ENCODE measurements at regions not wholly inside any gene's neighbourhood (a gene's known extent, or its start where the extent isn't known, plus 50 kb on each side); places are given as distances from the start of the nearest gene placed in this dataset.

DNA sequence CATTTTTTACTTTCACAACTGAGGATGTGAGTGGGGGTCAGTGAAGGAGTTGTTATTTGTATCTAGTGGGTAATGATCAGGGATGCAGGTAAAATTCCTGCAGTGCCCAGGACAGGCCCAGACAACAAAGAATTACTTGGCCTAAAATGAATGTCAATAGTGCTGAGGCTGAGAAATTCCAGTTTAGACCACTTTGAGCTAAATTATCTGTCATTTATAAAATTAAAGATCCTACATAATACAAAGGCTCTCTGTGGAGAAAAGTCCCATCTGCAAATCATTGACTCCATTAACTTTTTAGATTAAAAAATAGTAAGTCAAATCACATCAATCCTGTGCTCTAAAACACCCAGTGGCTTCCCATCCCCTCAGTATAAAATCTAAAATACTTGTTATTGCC is 130.7 kb upstream of the COL11A1 start:
- TF ChIP-seq, protein P1, sequence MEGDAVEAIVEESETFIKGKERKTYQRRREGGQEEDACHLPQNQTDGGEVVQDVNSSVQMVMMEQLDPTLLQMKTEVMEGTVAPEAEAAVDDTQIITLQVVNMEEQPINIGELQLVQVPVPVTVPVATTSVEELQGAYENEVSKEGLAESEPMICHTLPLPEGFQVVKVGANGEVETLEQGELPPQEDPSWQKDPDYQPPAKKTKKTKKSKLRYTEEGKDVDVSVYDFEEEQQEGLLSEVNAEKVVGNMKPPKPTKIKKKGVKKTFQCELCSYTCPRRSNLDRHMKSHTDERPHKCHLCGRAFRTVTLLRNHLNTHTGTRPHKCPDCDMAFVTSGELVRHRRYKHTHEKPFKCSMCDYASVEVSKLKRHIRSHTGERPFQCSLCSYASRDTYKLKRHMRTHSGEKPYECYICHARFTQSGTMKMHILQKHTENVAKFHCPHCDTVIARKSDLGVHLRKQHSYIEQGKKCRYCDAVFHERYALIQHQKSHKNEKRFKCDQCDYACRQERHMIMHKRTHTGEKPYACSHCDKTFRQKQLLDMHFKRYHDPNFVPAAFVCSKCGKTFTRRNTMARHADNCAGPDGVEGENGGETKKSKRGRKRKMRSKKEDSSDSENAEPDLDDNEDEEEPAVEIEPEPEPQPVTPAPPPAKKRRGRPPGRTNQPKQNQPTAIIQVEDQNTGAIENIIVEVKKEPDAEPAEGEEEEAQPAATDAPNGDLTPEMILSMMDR (IDR thresholded peaks at IDR 0.05): no peak
- TF ChIP-seq EP300 (IDR thresholded peaks at IDR 0.05): no peak
- no peak for TF ChIP-seq POLR2A (IDR thresholded peaks at IDR 0.05)
